GM23338 (cell line): ENCODE measurements at regions not wholly inside any gene's neighbourhood (a gene's known extent, or its start where the extent isn't known, plus 50 kb on each side); places are given as distances from the start of the nearest gene placed in this dataset.

ENCODE experiments used
- ATAC-seq: fragments of 200-7000 bp; cut with Tn5 transposase; 3 replicates; pipeline ENCODE4 v1.9.1; 2020
- DNase-seq: peaks from one replicate; pipeline ENCODE4 v3.0.0-alpha.2; 2015; ENCODE audit warnings: low spot score
- H2AFZ ChIP-seq: fragments of 200-600 bp; sonication (generic); 2 replicates; pipeline ENCODE4 v1.8.0; 2016; ENCODE audit warnings: antibody characterized with exemption, mild to moderate bottlenecking, moderate library complexity
- H3F3A ChIP-seq: fragments of 200-600 bp; sonication (generic); replicated peaks from 2 replicates; pipeline ENCODE4 v1.8.0; 2017; ENCODE audit warnings: antibody characterized with exemption, mixed run types, low read depth
- H3K27ac ChIP-seq: fragments of 200-600 bp; sonication (generic); 2 replicates; pipeline ENCODE4 v1.6.1; 2016; ENCODE audit warnings: low read depth
- H3K27me3 ChIP-seq: fragments of 200-600 bp; sonication (generic); 2 replicates; pipeline ENCODE4 v1.8.0; 2016; ENCODE audit warnings: mild to moderate bottlenecking, mixed run types, moderate library complexity; ENCODE audit not compliant: insufficient read depth
- H3K36me3 ChIP-seq: fragments of 200-600 bp; sonication (generic); 2 replicates; pipeline ENCODE4 v1.8.0; 2016; ENCODE audit warnings: mild to moderate bottlenecking; ENCODE audit not compliant: insufficient read depth
- H3K4me1 ChIP-seq: fragments of 200-600 bp; sonication (generic); 2 replicates; pipeline ENCODE4 v1.8.0; 2016; ENCODE audit warnings: mild to moderate bottlenecking, moderate library complexity; ENCODE audit not compliant: insufficient read depth
- H3K4me2 ChIP-seq: fragments of 200-600 bp; sonication (generic); 2 replicates; pipeline ENCODE4 v1.7.1; 2017; ENCODE audit warnings: mixed run types
- H3K4me3 ChIP-seq: fragments of 200-600 bp; sonication (generic); 2 replicates; pipeline ENCODE4 v1.6.1; 2016; ENCODE audit warnings: mixed run types
- H3K79me2 ChIP-seq: fragments of 200-600 bp; sonication (generic); replicated peaks from 2 replicates; pipeline ENCODE4 v1.8.0; 2017; ENCODE audit warnings: mild to moderate bottlenecking; ENCODE audit not compliant: insufficient read depth
- H3K9me2 ChIP-seq: fragments of 200-600 bp; sonication (generic); 2 replicates; pipeline ENCODE4 v1.8.0; 2017; ENCODE audit not compliant: insufficient read depth
- H4K20me1 ChIP-seq: fragments of 200-600 bp; sonication (generic); replicated peaks from 2 replicates; pipeline ENCODE4 v1.8.0; 2017; ENCODE audit warnings: mild to moderate bottlenecking; ENCODE audit not compliant: insufficient read depth
- H3K27ac Mint-ChIP-seq: 2 replicates; pipeline ENCODE4 v1.8.0; 2020; ENCODE audit warnings: inconsistent platforms, mild to moderate bottlenecking, moderate library complexity, mixed read lengths
- H3K27me3 Mint-ChIP-seq: 3 replicates; pipeline ENCODE4 v1.8.0; 2022; ENCODE audit warnings: low read depth, mild to moderate bottlenecking, moderate library complexity, mixed read lengths, inconsistent platforms; ENCODE audit not compliant: insufficient read depth, poor library complexity
- H3K36me3 Mint-ChIP-seq: 3 replicates; pipeline ENCODE4 v1.8.0; 2021; ENCODE audit warnings: low read depth, mild to moderate bottlenecking, inconsistent platforms, moderate library complexity, mixed read lengths
- H3K4me1 Mint-ChIP-seq: 3 replicates; pipeline ENCODE4 v1.8.0; 2020; ENCODE audit warnings: mild to moderate bottlenecking, inconsistent platforms, mixed read lengths
- H3K4me3 Mint-ChIP-seq: 3 replicates; pipeline ENCODE4 v1.8.0; 2021; ENCODE audit warnings: moderate library complexity, mild to moderate bottlenecking, inconsistent platforms, mixed read lengths
- H3K9me3 Mint-ChIP-seq: 3 replicates; pipeline ENCODE4 v1.8.0; 2020; ENCODE audit warnings: moderate library complexity, mild to moderate bottlenecking, inconsistent platforms, mixed read lengths
- CREB1 ChIP-seq: fragments of 250-450 bp; sonication (Bioruptor Pico); IDR thresholded peaks from 2 replicates; pipeline ENCODE4 v1.5.0; 2020; ENCODE audit warnings: low read depth, mild to moderate bottlenecking, moderate library complexity
- EZH2 ChIP-seq: fragments of 200-600 bp; sonication (generic); IDR thresholded peaks from one replicate; pipeline ENCODE4 v1.8.0; 2017; ENCODE audit warnings: antibody characterized with exemption, mild to moderate bottlenecking, low read depth; ENCODE audit not compliant: unreplicated experiment
- EZH2phosphoT487 ChIP-seq: fragments of 200-600 bp; sonication (generic); IDR thresholded peaks from one replicate; pipeline ENCODE4 v1.8.1; 2018; ENCODE audit warnings: antibody characterized with exemption; ENCODE audit not compliant: unreplicated experiment
- JUNB ChIP-seq: IDR thresholded peaks from one replicate; pipeline ENCODE4 v1.6.1; 2016; ENCODE audit warnings: antibody characterized with exemption; ENCODE audit not compliant: unreplicated experiment
- NANOG ChIP-seq: IDR thresholded peaks from 2 replicates; pipeline ENCODE4 v1.6.1; 2016; ENCODE audit warnings: antibody characterized with exemption, borderline replicate concordance
- POLR2AphosphoS5 ChIP-seq: IDR thresholded peaks from 2 replicates; pipeline ENCODE4 v1.6.1; 2016; ENCODE audit warnings: antibody characterized with exemption, low read depth
- STAT1 ChIP-seq: IDR thresholded peaks from one replicate; pipeline ENCODE4 v1.6.1; 2016; ENCODE audit warnings: antibody characterized with exemption; ENCODE audit not compliant: unreplicated experiment
- ZNF114 ChIP-seq: fragments of 250-450 bp; sonication (Bioruptor Pico); IDR thresholded peaks from 2 replicates; pipeline ENCODE4 v1.5.0; 2020; ENCODE audit warnings: mild to moderate bottlenecking, moderate library complexity
- ZNF331 ChIP-seq: fragments of 250-450 bp; sonication (Bioruptor Pico); IDR thresholded peaks from 2 replicates; pipeline ENCODE4 v1.5.0; 2020; ENCODE audit warnings: low read depth, mild to moderate bottlenecking, moderate library complexity
- TF ChIP-seq, protein P1 (sequence below): fragments of 250-450 bp; sonication (Bioruptor Pico); IDR thresholded peaks from 2 replicates; pipeline ENCODE4 v1.5.0; 2020; ENCODE audit warnings: mild to moderate bottlenecking, moderate library complexity
- TF ChIP-seq, protein P2 (sequence below): IDR thresholded peaks from 2 replicates; pipeline ENCODE4 v1.6.1; 2016; ENCODE audit warnings: antibody characterized with exemption
- TF ChIP-seq, protein P3 (sequence below), 2 experiments: fragments of 200-600 bp in 1 of 2; sonication (generic) in 1 of 2; conservative IDR thresholded peaks; 2 replicates each; pipeline versions ENCODE4 v1.5.1 to v1.6.1; 2016 to 2017; ENCODE audit warnings: antibody characterized with exemption in 2 of 2, low read depth in 2 of 2, mild to moderate bottlenecking in 2 of 2, moderate library complexity in 1 of 2

DNA sequence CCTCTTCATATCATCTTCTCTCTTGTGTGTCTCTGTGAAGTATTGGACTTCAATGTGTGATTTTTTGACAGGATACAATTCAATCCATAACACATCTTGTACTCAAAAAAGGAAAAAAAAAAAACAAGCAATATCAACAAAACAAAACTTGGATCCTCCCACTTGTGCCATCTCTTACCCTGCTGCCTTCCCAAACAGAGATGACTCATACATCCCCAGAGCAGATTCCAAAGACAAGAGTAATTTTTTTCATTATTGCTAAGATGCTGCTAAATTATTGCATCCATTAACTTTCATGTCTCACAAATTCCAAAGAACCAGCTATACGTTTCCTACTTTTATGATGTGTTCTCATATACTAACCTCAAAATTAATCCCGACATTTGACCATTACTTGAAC is 479.2 kb downstream of the GBA3 start (continued):
- TF ChIP-seq, protein P1, sequence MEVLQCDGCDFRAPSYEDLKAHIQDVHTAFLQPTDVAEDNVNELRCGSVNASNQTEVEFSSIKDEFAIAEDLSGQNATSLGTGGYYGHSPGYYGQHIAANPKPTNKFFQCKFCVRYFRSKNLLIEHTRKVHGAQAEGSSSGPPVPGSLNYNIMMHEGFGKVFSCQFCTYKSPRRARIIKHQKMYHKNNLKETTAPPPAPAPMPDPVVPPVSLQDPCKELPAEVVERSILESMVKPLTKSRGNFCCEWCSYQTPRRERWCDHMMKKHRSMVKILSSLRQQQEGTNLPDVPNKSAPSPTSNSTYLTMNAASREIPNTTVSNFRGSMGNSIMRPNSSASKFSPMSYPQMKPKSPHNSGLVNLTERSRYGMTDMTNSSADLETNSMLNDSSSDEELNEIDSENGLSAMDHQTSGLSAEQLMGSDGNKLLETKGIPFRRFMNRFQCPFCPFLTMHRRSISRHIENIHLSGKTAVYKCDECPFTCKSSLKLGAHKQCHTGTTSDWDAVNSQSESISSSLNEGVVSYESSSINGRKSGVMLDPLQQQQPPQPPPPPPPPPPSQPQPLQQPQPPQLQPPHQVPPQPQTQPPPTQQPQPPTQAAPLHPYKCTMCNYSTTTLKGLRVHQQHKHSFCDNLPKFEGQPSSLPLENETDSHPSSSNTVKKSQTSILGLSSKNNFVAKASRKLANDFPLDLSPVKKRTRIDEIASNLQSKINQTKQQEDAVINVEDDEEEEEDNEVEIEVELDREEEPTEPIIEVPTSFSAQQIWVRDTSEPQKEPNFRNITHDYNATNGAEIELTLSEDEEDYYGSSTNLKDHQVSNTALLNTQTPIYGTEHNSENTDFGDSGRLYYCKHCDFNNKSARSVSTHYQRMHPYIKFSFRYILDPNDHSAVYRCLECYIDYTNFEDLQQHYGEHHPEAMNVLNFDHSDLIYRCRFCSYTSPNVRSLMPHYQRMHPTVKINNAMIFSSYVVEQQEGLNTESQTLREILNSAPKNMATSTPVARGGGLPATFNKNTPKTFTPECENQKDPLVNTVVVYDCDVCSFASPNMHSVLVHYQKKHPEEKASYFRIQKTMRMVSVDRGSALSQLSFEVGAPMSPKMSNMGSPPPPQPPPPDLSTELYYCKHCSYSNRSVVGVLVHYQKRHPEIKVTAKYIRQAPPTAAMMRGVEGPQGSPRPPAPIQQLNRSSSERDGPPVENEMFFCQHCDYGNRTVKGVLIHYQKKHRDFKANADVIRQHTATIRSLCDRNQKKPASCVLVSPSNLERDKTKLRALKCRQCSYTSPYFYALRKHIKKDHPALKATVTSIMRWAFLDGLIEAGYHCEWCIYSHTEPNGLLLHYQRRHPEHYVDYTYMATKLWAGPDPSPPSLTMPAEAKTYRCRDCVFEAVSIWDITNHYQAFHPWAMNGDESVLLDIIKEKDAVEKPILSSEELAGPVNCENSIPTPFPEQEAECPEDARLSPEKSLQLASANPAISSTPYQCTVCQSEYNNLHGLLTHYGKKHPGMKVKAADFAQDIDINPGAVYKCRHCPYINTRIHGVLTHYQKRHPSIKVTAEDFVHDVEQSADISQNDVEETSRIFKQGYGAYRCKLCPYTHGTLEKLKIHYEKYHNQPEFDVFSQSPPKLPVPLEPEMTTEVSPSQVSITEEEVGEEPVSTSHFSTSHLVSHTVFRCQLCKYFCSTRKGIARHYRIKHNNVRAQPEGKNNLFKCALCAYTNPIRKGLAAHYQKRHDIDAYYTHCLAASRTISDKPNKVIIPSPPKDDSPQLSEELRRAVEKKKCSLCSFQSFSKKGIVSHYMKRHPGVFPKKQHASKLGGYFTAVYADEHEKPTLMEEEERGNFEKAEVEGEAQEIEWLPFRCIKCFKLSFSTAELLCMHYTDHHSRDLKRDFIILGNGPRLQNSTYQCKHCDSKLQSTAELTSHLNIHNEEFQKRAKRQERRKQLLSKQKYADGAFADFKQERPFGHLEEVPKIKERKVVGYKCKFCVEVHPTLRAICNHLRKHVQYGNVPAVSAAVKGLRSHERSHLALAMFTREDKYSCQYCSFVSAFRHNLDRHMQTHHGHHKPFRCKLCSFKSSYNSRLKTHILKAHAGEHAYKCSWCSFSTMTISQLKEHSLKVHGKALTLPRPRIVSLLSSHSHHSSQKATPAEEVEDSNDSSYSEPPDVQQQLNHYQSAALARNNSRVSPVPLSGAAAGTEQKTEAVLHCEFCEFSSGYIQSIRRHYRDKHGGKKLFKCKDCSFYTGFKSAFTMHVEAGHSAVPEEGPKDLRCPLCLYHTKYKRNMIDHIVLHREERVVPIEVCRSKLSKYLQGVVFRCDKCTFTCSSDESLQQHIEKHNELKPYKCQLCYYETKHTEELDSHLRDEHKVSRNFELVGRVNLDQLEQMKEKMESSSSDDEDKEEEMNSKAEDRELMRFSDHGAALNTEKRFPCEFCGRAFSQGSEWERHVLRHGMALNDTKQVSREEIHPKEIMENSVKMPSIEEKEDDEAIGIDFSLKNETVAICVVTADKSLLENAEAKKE (CRISPR knock-in tag), result no peak
- TF ChIP-seq, protein P2, sequence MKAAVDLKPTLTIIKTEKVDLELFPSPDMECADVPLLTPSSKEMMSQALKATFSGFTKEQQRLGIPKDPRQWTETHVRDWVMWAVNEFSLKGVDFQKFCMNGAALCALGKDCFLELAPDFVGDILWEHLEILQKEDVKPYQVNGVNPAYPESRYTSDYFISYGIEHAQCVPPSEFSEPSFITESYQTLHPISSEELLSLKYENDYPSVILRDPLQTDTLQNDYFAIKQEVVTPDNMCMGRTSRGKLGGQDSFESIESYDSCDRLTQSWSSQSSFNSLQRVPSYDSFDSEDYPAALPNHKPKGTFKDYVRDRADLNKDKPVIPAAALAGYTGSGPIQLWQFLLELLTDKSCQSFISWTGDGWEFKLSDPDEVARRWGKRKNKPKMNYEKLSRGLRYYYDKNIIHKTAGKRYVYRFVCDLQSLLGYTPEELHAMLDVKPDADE, result no peak
- TF ChIP-seq EZH2phosphoT487, result no peak
- no peak for TF ChIP-seq POLR2AphosphoS5
- no peak for TF ChIP-seq JUNB
- TF ChIP-seq CREB1, result no peak
- no peak for TF ChIP-seq STAT1

DNA sequence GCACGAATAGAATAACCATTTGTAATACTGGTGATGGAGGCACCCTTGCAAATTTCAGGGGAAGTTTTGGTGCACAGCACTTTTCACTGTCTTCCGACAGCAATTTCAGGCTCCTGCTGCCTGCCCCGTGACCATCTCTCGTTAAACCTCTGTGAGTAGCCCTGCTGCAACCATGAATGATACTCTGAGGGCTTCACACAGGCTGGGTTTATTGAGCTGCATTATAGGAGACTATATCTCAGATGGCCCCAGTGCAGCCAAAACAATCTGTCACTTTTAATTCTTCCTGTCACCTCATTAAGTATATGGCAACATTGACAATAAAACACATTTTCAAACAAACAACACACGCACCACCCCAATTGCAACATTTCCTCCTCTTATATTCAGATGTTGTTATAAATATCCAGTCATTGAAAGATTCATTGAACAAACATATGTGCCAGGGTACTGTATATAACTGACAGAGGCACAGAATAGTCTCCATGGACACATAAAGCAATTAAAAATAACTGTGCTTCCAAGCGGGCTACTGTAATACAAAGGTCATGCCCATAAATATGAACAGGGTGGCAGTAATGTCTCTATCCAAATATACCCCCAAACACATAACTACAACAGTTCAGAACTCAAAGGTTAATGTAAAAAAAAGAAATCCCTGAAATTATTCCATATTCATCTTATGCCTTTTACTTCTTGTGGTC is 477.0 kb downstream of the GBA3 start:
- H3F3A ChIP-seq, result no peaks in the 10 kb centered on the region
- Mint-ChIP-seq H3K4me3 (no peak overlapping the region), H3K9me3 (no peaks in the 10 kb centered on the region; the same call in 2 of the 3 replicates), H3K4me1 (peaks cover 3% of the 10 kb centered on the region; the same call in 1 of the 3 replicates), H3K27me3 (peaks cover 1% of the 10 kb centered on the region), H3K36me3 (no peaks in the 10 kb centered on the region), H3K27ac (no peak overlapping the region)
- H3K27ac ChIP-seq, result no peak overlapping the region
- no peaks in the 10 kb centered on the region for H3K27me3 ChIP-seq
- H3K79me2 ChIP-seq, result no peaks in the 10 kb centered on the region
- H2AFZ ChIP-seq, result no peak overlapping the region
- H3K36me3 ChIP-seq, result no peaks in the 10 kb centered on the region
- ATAC-seq, result no peak
- no peaks in the 10 kb centered on the region; the same call in 1 of the 2 replicates for H3K4me1 ChIP-seq
- no peak overlapping the region for H3K4me2 ChIP-seq
- H3K9me2 ChIP-seq, result peaks cover 5% of the 10 kb centered on the region; the same call in 1 of the 2 replicates
- no peaks in the 10 kb centered on the region for H4K20me1 ChIP-seq
- no peak for DNase-seq
- H3K4me3 ChIP-seq, result no peak overlapping the region
- TF ChIP-seq EZH2, result no peak
- no peak for TF ChIP-seq POLR2AphosphoS5
- TF ChIP-seq EZH2phosphoT487, result no peak
- TF ChIP-seq ZNF331 (CRISPR knock-in tag), result no peak
- TF ChIP-seq JUNB, result no peak
- TF ChIP-seq, protein P3, sequence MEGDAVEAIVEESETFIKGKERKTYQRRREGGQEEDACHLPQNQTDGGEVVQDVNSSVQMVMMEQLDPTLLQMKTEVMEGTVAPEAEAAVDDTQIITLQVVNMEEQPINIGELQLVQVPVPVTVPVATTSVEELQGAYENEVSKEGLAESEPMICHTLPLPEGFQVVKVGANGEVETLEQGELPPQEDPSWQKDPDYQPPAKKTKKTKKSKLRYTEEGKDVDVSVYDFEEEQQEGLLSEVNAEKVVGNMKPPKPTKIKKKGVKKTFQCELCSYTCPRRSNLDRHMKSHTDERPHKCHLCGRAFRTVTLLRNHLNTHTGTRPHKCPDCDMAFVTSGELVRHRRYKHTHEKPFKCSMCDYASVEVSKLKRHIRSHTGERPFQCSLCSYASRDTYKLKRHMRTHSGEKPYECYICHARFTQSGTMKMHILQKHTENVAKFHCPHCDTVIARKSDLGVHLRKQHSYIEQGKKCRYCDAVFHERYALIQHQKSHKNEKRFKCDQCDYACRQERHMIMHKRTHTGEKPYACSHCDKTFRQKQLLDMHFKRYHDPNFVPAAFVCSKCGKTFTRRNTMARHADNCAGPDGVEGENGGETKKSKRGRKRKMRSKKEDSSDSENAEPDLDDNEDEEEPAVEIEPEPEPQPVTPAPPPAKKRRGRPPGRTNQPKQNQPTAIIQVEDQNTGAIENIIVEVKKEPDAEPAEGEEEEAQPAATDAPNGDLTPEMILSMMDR (conservative IDR thresholded peaks at IDR 0.05; ENCODE audit: low read depth in 2 of 2), result no peak
- no peak for TF ChIP-seq NANOG
- TF ChIP-seq STAT1, result no peak
- TF ChIP-seq, protein P2, result no peak
- no peak for TF ChIP-seq CREB1
- TF ChIP-seq ZNF114, result no peak
